ENCODE measurements at regions not wholly inside any gene's neighbourhood (a gene's known extent, or its start where the extent isn't known, plus 50 kb on each side); places are given as distances from the start of the nearest gene placed in this dataset.

DNA sequence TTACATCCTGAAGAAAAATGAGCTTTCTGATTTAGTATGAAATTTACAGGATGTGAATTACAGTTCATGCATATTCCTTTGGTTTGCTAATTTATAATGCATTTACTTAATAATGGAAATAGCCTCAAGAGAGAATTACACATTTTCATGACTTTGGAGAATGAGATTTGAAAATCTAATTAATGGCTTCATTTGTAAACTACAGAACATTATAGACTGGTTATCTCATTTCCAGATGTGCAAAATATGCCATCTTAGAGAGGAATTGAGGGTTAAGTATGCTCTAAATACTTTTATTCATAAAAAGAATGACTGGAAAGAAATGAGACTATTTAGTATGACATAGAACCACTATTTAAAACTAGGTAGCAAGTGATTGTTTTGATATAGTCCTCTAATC, 94.2 kb upstream of the DNAJC10 start:
- peaks cover 0 to 22% of the 10 kb centered on the region in 2 donors for H3K4me1 ChIP-seq (ENCODE audit: control insufficient read depth in 1 of 2, insufficient read depth in 2 of 2, low read length in 2 of 2)
- no peak overlapping the region for H3K27ac ChIP-seq (ENCODE audit: low read length)
- H3K9me3 ChIP-seq (ENCODE audit: control insufficient read depth in 1 of 2, low read length in 2 of 2), result no peaks in the 10 kb centered on the region
- no peak overlapping the region for H3K4me3 ChIP-seq (ENCODE audit: low read depth in 1 of 2, low read length in 2 of 2)
- no peaks in the 10 kb centered on the region for H3K27me3 ChIP-seq (ENCODE audit: low read depth, low read length)
- no peaks in the 10 kb centered on the region for H3K36me3 ChIP-seq (ENCODE audit: control insufficient read depth in 1 of 2, insufficient read depth in 2 of 2, low read length in 2 of 2)

DNA sequence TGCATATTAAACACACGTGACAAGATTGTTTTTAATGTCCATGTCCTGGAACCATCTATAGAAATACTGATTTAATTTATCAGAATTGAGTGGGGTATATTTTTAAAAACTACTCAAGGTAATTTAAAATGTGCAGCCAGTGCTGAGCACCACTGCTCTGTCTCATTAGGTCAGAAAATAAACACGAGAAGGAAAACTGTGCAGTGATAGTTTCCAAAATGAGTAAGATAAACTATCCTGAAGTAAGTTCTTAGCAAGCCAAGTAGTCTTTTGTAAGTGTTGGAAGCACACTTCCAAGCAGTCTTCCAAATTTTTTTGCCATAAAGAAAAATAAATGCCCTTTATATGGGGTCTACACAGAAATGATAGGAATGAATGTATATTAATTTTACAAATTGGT, 93.8 kb upstream of the DNAJC10 start:
- Histone ChIP-seq H3K27me3 (ENCODE audit: low read depth, low read length) (no peaks in the 10 kb centered on the region), H3K4me3 (ENCODE audit: low read depth in 1 of 2, low read length in 2 of 2) (no peak overlapping the region), H3K36me3 (ENCODE audit: control insufficient read depth in 1 of 2, insufficient read depth in 2 of 2, low read length in 2 of 2) (no peaks in the 10 kb centered on the region), H3K4me1 (ENCODE audit: control insufficient read depth in 1 of 2, insufficient read depth in 2 of 2, low read length in 2 of 2) (peaks cover 0 to 22% of the 10 kb centered on the region in 2 donors), H3K27ac (ENCODE audit: low read length) (no peak overlapping the region), H3K9me3 (ENCODE audit: control insufficient read depth in 1 of 2, low read length in 2 of 2) (no peaks in the 10 kb centered on the region)

DNA sequence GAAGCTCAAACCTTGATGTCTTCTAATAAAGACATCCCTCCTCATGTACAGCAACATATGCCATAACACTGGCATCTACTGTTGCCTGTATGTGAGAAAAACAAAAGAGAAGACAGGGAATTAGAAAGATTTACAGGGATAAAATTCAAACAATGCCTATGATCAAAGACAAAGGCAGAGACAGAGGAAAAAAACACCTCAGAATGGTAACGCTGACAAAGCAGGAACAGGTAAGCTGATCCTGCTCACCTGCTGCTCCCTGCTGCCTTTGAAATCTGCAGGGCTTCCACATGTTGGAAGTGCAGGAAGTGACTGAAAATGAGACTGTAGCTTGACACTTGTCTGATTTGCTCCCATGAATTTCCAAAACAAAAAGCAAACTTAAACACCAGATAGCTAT, 90.2 kb upstream of the DNAJC10 start:
- Histone ChIP-seq H3K36me3 (ENCODE audit: control insufficient read depth in 1 of 2, insufficient read depth in 2 of 2, low read length in 2 of 2) (no peaks in the 10 kb centered on the region), H3K9me3 (ENCODE audit: control insufficient read depth in 1 of 2, low read length in 2 of 2) (no peaks in the 10 kb centered on the region), H3K4me1 (ENCODE audit: control insufficient read depth in 1 of 2, insufficient read depth in 2 of 2, low read length in 2 of 2) (peaks cover 0 to 20% of the 10 kb centered on the region in 2 donors), H3K4me3 (ENCODE audit: low read depth in 1 of 2, low read length in 2 of 2) (no peak overlapping the region), H3K27ac (ENCODE audit: low read length) (no peak overlapping the region), H3K27me3 (ENCODE audit: low read depth, low read length) (no peaks in the 10 kb centered on the region)

DNA sequence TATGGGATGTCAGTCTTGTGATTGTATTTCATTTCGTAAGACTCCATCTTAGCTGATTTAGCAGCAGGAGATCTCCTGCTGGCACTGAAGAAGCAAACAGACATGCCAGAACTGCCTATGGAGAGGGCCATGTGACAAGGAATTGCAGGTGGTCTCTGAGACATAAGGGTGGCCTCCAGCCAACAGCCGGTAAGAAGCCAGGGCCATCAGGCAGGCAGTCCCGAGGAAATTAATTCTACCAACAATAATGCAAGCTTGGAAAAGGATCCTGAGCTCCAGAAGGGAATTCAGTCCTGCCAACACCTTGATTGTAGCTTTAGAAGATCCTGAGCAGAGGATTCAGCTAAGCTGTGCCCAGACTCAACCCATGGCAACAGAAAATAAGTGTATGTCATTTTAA, 87.1 kb upstream of the DNAJC10 start:
- Histone ChIP-seq H3K36me3 (ENCODE audit: control insufficient read depth in 1 of 2, insufficient read depth in 2 of 2, low read length in 2 of 2) (no peaks in the 10 kb centered on the region), H3K27me3 (ENCODE audit: low read depth, low read length) (no peaks in the 10 kb centered on the region), H3K4me1 (ENCODE audit: control insufficient read depth in 1 of 2, insufficient read depth in 2 of 2, low read length in 2 of 2) (no peaks in the 10 kb centered on the region), H3K27ac (ENCODE audit: low read length) (no peak overlapping the region), H3K4me3 (ENCODE audit: low read depth in 1 of 2, low read length in 2 of 2) (no peak overlapping the region), H3K9me3 (ENCODE audit: control insufficient read depth in 1 of 2, low read length in 2 of 2) (no peaks in the 10 kb centered on the region)

DNA sequence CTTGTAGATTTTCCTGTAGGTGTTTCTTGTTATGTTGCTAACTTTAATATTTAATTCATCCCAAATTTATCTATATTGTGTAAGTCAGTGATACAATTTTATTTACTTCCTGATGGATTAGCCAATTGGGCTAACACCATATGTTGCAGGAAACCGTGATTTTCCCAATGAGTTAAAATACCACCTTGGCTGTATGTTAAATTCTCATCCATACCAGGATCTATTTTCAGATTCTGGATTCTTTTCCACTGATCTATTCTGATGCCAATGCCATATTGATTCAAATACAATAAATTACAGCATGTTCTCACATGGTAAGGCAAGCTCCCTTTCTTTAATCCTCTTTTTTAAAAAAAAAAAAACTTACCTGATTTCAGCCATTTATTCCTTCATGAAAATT, 85.8 kb upstream of the DNAJC10 start:
- H3K9me3 ChIP-seq (ENCODE audit: control insufficient read depth in 1 of 2, low read length in 2 of 2), result no peaks in the 10 kb centered on the region
- H3K4me3 ChIP-seq (ENCODE audit: low read depth in 1 of 2, low read length in 2 of 2), result no peak overlapping the region
- H3K4me1 ChIP-seq (ENCODE audit: control insufficient read depth in 1 of 2, insufficient read depth in 2 of 2, low read length in 2 of 2), result no peaks in the 10 kb centered on the region
- no peaks in the 10 kb centered on the region for H3K36me3 ChIP-seq (ENCODE audit: control insufficient read depth in 1 of 2, insufficient read depth in 2 of 2, low read length in 2 of 2)
- no peak overlapping the region for H3K27ac ChIP-seq (ENCODE audit: low read length)
- H3K27me3 ChIP-seq (ENCODE audit: low read depth, low read length), result no peaks in the 10 kb centered on the region

DNA sequence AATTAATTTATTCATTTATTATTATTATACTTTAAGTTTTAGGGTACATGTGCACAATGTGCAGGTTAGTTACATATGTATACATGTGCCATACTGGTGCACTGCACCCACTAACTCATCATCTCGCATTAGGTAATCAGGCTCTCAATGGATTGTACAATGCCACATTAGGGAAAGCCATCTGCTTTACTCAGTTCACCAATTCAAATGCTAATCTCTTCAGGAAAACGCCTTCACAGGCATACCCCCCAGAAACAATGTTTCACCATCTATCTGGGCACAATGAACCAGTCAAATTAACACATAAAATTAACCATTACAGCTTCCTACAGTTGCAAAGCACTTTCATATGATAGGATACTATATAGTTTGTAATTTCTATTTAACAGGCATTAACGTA, 84.8 kb upstream of the DNAJC10 start:
- no peaks in the 10 kb centered on the region for H3K36me3 ChIP-seq (ENCODE audit: control insufficient read depth in 1 of 2, insufficient read depth in 2 of 2, low read length in 2 of 2)
- no peak overlapping the region for H3K27ac ChIP-seq (ENCODE audit: low read length)
- no peaks in the 10 kb centered on the region for H3K9me3 ChIP-seq (ENCODE audit: control insufficient read depth in 1 of 2, low read length in 2 of 2)
- H3K27me3 ChIP-seq (ENCODE audit: low read depth, low read length), result no peaks in the 10 kb centered on the region
- H3K4me3 ChIP-seq (ENCODE audit: low read depth in 1 of 2, low read length in 2 of 2), result no peak overlapping the region
- H3K4me1 ChIP-seq (ENCODE audit: control insufficient read depth in 1 of 2, insufficient read depth in 2 of 2, low read length in 2 of 2), result no peaks in the 10 kb centered on the region

DNA sequence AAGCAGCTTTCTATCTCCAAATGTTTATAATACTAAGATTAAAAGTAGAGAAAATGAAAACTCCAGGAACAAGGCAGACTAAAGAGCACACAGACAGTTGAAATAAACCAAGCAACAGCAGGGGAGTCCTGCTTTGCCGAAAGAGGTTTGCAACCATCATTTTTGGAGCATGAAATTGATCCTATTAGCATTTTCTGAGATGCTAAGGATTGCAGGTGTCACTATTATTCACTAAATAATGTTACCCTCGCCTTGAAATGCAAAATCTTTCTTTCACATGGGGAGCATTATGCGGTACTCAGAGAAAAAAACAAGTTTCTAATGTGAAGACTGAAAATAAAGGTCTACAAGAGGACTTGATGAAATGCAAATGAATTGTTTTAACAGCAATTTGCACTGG, 81.7 kb upstream of the DNAJC10 start:
- H3K36me3 ChIP-seq (ENCODE audit: control insufficient read depth in 1 of 2, insufficient read depth in 2 of 2, low read length in 2 of 2), result no peaks in the 10 kb centered on the region
- no peak overlapping the region for H3K4me3 ChIP-seq (ENCODE audit: low read depth in 1 of 2, low read length in 2 of 2)
- no peaks in the 10 kb centered on the region for H3K9me3 ChIP-seq (ENCODE audit: control insufficient read depth in 1 of 2, low read length in 2 of 2)
- H3K4me1 ChIP-seq (ENCODE audit: control insufficient read depth in 1 of 2, insufficient read depth in 2 of 2, low read length in 2 of 2), result no peaks in the 10 kb centered on the region
- H3K27ac ChIP-seq (ENCODE audit: low read length), result no peak overlapping the region
- H3K27me3 ChIP-seq (ENCODE audit: low read depth, low read length), result no peaks in the 10 kb centered on the region

DNA sequence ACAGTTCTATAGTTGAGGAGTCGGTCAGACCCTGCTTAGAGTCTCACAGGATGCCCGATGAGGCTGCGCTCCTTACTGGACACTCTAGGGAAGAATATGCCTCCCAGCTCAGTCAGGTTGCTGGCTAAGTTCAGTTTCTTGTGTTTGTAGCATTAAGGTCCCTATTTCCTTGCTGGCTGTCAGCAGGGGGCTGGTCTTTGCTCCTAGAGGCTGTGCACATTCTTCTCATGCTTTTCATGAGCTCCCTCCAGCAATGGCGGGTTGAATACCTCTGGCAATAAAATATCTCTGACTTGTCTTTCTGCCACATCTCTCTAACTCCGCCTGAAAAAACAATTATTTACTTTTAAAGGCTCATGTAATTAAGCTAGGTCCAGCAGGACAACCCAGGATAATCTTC, 79.4 kb upstream of the DNAJC10 start:
- Histone ChIP-seq H3K4me3 (ENCODE audit: low read depth in 1 of 2, low read length in 2 of 2) (no peak overlapping the region), H3K9me3 (ENCODE audit: control insufficient read depth in 1 of 2, low read length in 2 of 2) (no peaks in the 10 kb centered on the region), H3K4me1 (ENCODE audit: control insufficient read depth in 1 of 2, insufficient read depth in 2 of 2, low read length in 2 of 2) (no peaks in the 10 kb centered on the region), H3K36me3 (ENCODE audit: control insufficient read depth in 1 of 2, insufficient read depth in 2 of 2, low read length in 2 of 2) (no peaks in the 10 kb centered on the region), H3K27ac (ENCODE audit: low read length) (no peak overlapping the region), H3K27me3 (ENCODE audit: low read depth, low read length) (no peaks in the 10 kb centered on the region)

DNA sequence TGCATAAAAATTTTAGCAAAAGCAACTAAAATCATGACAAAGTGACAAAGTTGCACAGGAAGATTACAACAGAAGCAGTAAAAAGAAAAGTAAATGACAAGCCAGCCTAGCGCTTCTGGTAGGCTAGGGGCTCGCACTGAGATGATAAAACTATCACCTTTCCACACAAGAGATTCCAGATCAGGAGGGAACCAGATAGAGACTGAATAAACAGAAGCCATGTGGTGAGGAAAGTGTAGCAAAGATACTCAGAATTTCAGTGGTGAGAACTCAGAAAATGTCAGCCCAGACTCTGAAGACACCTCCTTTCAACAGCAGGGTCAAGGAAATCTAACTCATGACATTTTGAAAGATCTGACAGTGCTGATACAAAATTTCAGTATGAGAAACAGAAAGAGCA, 77.4 kb upstream of the DNAJC10 start:
- no peak overlapping the region for H3K27ac ChIP-seq (ENCODE audit: low read length)
- H3K9me3 ChIP-seq (ENCODE audit: control insufficient read depth in 1 of 2, low read length in 2 of 2), result no peaks in the 10 kb centered on the region
- no peaks in the 10 kb centered on the region for H3K36me3 ChIP-seq (ENCODE audit: control insufficient read depth in 1 of 2, insufficient read depth in 2 of 2, low read length in 2 of 2)
- H3K27me3 ChIP-seq (ENCODE audit: low read depth, low read length), result no peaks in the 10 kb centered on the region
- no peaks in the 10 kb centered on the region for H3K4me1 ChIP-seq (ENCODE audit: control insufficient read depth in 1 of 2, insufficient read depth in 2 of 2, low read length in 2 of 2)
- no peak overlapping the region for H3K4me3 ChIP-seq (ENCODE audit: low read depth in 1 of 2, low read length in 2 of 2)

DNA sequence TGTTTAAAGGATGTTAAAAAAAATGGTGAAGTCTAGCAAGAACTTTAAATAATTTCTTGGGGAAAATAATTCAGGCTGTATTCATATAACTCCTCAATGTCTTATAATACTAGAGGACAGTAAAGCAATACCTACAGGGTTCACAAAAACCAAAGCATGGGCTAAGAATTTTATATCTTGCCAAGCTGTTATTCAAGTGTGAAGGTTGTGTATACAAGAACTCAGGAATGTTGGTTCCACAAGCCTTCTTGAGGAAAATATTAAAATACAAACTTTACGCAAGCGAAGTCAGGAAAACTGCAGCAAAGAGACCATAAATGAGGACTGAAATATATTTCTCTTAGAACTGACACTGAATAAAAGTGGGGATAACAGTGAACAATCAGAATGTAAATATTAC, 76.1 kb upstream of the DNAJC10 start:
- Histone ChIP-seq H3K9me3 (ENCODE audit: control insufficient read depth in 1 of 2, low read length in 2 of 2) (no peaks in the 10 kb centered on the region), H3K27ac (ENCODE audit: low read length) (no peak overlapping the region), H3K27me3 (ENCODE audit: low read depth, low read length) (no peaks in the 10 kb centered on the region), H3K36me3 (ENCODE audit: control insufficient read depth in 1 of 2, insufficient read depth in 2 of 2, low read length in 2 of 2) (no peaks in the 10 kb centered on the region), H3K4me1 (ENCODE audit: control insufficient read depth in 1 of 2, insufficient read depth in 2 of 2, low read length in 2 of 2) (no peaks in the 10 kb centered on the region), H3K4me3 (ENCODE audit: low read depth in 1 of 2, low read length in 2 of 2) (no peak overlapping the region)

DNA sequence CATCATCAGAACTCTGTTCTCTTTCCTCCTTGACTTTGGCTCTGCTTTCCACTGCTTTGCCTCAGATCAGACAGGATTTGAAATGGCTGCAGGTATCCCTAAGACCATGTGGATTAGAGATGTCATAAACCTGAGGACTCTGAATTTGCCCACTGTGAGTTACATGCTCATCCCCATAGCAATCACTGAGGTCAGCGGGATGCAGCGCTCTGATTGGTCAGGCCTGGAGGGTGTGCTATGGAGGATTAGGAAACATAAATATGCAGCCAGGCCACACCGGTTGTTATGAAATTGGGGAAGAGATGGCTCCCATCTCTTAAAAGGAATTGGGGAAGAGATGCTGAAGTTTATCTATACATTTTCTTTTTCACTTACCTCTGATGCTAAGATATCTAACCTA, 73.7 kb upstream of the DNAJC10 start:
- no peaks in the 10 kb centered on the region for H3K9me3 ChIP-seq (ENCODE audit: control insufficient read depth in 1 of 2, low read length in 2 of 2)
- no peak overlapping the region for H3K27ac ChIP-seq (ENCODE audit: low read length)
- no peaks in the 10 kb centered on the region for H3K4me1 ChIP-seq (ENCODE audit: control insufficient read depth in 1 of 2, insufficient read depth in 2 of 2, low read length in 2 of 2)
- H3K27me3 ChIP-seq (ENCODE audit: low read depth, low read length), result no peaks in the 10 kb centered on the region
- no peaks in the 10 kb centered on the region for H3K36me3 ChIP-seq (ENCODE audit: control insufficient read depth in 1 of 2, insufficient read depth in 2 of 2, low read length in 2 of 2)
- no peak overlapping the region for H3K4me3 ChIP-seq (ENCODE audit: low read depth in 1 of 2, low read length in 2 of 2)

DNA sequence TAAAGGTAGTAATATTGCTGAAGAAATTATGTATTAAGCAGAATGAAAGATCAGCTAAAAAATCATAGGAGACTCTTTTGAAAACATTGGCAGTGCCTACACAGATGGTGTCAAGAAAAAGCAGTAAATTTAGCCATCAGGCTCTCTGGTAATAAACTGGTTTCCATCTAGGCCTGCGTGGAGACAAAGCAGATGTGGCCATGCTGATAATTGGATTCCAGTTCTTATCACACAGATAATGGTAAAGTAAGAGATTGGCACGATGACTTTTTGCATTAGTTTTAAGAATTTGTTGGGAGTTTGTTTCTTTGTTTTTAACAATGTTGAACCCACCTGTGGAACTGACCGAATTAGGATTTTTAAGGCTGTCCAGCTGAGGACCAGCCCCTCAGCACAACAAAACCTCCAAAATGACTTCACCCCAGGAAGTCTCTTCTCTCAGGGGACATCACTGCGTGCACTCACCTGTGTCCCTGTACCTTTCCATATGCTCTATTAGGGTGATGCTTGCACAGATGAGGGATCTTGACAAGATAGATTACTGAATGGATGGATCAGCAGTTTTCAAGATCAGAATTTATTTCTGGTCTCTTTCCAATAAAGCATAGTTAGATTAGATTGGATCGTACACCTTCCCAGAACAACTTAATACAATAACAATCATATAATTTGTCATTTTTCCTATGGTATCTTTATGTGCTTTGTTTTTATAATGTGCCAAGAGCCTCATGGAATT, 69.1 kb upstream of the DNAJC10 start:
- H3K27me3 ChIP-seq (ENCODE audit: low read depth, low read length), result no peaks in the 10 kb centered on the region
- H3K4me1 ChIP-seq (ENCODE audit: control insufficient read depth in 1 of 2, insufficient read depth in 2 of 2, low read length in 2 of 2), result no peaks in the 10 kb centered on the region
- no peak overlapping the region for H3K4me3 ChIP-seq (ENCODE audit: low read depth in 1 of 2, low read length in 2 of 2)
- no peak overlapping the region for H3K27ac ChIP-seq (ENCODE audit: low read length)
- H3K9me3 ChIP-seq (ENCODE audit: control insufficient read depth in 1 of 2, low read length in 2 of 2), result no peaks in the 10 kb centered on the region
- no peaks in the 10 kb centered on the region for H3K36me3 ChIP-seq (ENCODE audit: control insufficient read depth in 1 of 2, insufficient read depth in 2 of 2, low read length in 2 of 2)
